HepG2 (cell line): ENCODE measurements at regions not wholly inside any gene's neighbourhood (a gene's known extent, or its start where the extent isn't known, plus 50 kb on each side); places are given as distances from the start of the nearest gene placed in this dataset.

Experiments
- ATAC-seq: fragments of 200-7000 bp; cut with Tn5 transposase; 3 replicates; pipeline ENCODE4 v1.9.1; 2020; ENCODE audit warnings: mild to moderate bottlenecking, moderate library complexity
- BruUV-seq: library from RNA; stranded (reverse); fragments of 400-500 nt; replicated peaks from 2 replicates; lab custom pipeline; 2021; lab: Mats Ljungman, UMichigan
- CTCF ChIA-PET: fragments of 300-600 bp; formaldehyde crosslinking; extraction: SDS; loops from one replicate; lab custom pipeline; 2021; ENCODE audit warnings: low total read pairs, inconsistent platforms, low intra/inter-chr PET ratio; lab: Yijun Ruan, JAX
- POLR2A ChIA-PET: fragments of 350-600 bp; sonication (Branson Sonifier 250); formaldehyde crosslinking; loops from one replicate; lab custom pipeline; 2020; ENCODE audit warnings: antibody characterized with exemption, inconsistent platforms; lab: Yijun Ruan, JAX
- DNase-seq: peaks from one replicate; pipeline ENCODE4 v3.0.0-alpha.2; 2015; ENCODE audit warnings: low spot score
- FAIRE-seq: peaks from 3 replicates; lab custom pipeline; 2011; peaks lifted over from hg19 to GRCh38; lab: Jason Lieb, UNC
- H2AFZ ChIP-seq: one replicate; pipeline ENCODE4 v1.6.1; 2011; ENCODE audit warnings: low read length, inconsistent platforms
- H3K27ac ChIP-seq: fragments of 300-600 bp; 3 replicates; pipeline ENCODE4 v1.8.0; 2011; ENCODE audit warnings: mixed run types, mild to moderate bottlenecking, mixed read lengths, low read length, inconsistent platforms; ENCODE audit not compliant: insufficient read depth; ENCODE audit errors: extremely low read length
- H3K27me3 ChIP-seq, 2 experiments: fragments of 200-600 bp in 1 of 2; 2 replicates in 1 of 2; 3 replicates in 1 of 2; pipeline versions ENCODE4 v1.6.0 to v1.8.0; 2011; ENCODE audit warnings: low read length in 2 of 2, mild to moderate bottlenecking in 2 of 2, moderate library complexity in 2 of 2, inconsistent platforms in 1 of 2; ENCODE audit not compliant: insufficient read depth in 2 of 2, control insufficient read depth in 1 of 2
- H3K36me3 ChIP-seq, 2 experiments: fragments of 200-600 bp in 1 of 2; replicated peaks in 1 of 2; 2 replicates in 1 of 2; 3 replicates in 1 of 2; pipeline versions ENCODE4 v1.5.1 to v1.8.0; 2011; ENCODE audit warnings: low read length in 2 of 2, inconsistent platforms in 1 of 2; ENCODE audit not compliant: insufficient read depth in 2 of 2, control insufficient read depth in 1 of 2
- H3K4me1 ChIP-seq: 2 replicates; pipeline ENCODE4 v1.5.1; 2012; ENCODE audit warnings: low read length, inconsistent platforms; ENCODE audit not compliant: insufficient read depth
- H3K4me2 ChIP-seq: 2 replicates; pipeline ENCODE4 v1.6.0; 2011; ENCODE audit warnings: low read depth, low read length, inconsistent platforms
- H3K4me3 ChIP-seq, 3 experiments: fragments of 200-600 bp in 1 of 3; sonication (generic), shearing (Covaris generic) in 1 of 3; replicated peaks in 1 of 3; 2 replicates each; pipeline ENCODE4 v1.5.1; 2011 to 2016; ENCODE audit warnings: low read length in 3 of 3, inconsistent platforms in 2 of 3, low read depth in 2 of 3, mild to moderate bottlenecking in 2 of 3, control low read depth in 1 of 3, mixed read lengths in 1 of 3; ENCODE audit not compliant: insufficient read depth in 1 of 3
- H3K79me2 ChIP-seq: one replicate; pipeline ENCODE4 v1.6.1; 2011; ENCODE audit warnings: low read length, inconsistent platforms; ENCODE audit not compliant: insufficient read depth
- H3K9ac ChIP-seq: 2 replicates; pipeline ENCODE4 v1.6.0; 2011; ENCODE audit warnings: mild to moderate bottlenecking, low read depth, low read length, inconsistent platforms; ENCODE audit not compliant: insufficient read depth
- H3K9me3 ChIP-seq: 2 replicates; pipeline ENCODE4 v1.5.1; 2012; ENCODE audit warnings: mild to moderate bottlenecking, low read length
- H4K20me1 ChIP-seq: 2 replicates; pipeline ENCODE4 v1.6.0; 2011; ENCODE audit warnings: inconsistent platforms, mild to moderate bottlenecking, low read length, moderate library complexity; ENCODE audit not compliant: insufficient read depth
- DBP ChIP-seq: sonication (generic); formaldehyde crosslinking; IDR thresholded peaks from 2 replicates; pipeline ENCODE4 v1.4.0; 2020; ENCODE audit warnings: missing genetic modification reagents; ENCODE audit errors: not compliant biosample characterization
- MAFF ChIP-seq: IDR thresholded peaks from 2 replicates; pipeline ENCODE4 v1.6.1; 2011; ENCODE audit warnings: low read depth, low read length, improper control_type of control experiment
- MAFK ChIP-seq, 2 experiments: IDR thresholded peaks in 1 of 2; conservative IDR thresholded peaks in 1 of 2; 2 replicates each; pipeline ENCODE4 v1.6.1; 2011; ENCODE audit warnings: improper control_type of control experiment in 2 of 2, low read length in 2 of 2
- MLXIP ChIP-seq: sonication (generic); formaldehyde crosslinking; IDR thresholded peaks from 2 replicates; pipeline ENCODE4 v1.9.0; 2021; ENCODE audit warnings: missing genetic modification reagents, borderline replicate concordance
- MTA3 ChIP-seq: sonication (generic); formaldehyde crosslinking; IDR thresholded peaks from 2 replicates; pipeline ENCODE4 v1.4.0; 2020; ENCODE audit warnings: missing genetic modification reagents
- RBM39 ChIP-seq: fragments of 200-400 bp; formaldehyde crosslinking; IDR thresholded peaks from one replicate; pipeline ENCODE4 v1.6.1; 2018; ENCODE audit warnings: antibody characterized with exemption, mild to moderate bottlenecking, low read depth, low read length; ENCODE audit not compliant: poor library complexity, severe bottlenecking
- SP4 ChIP-seq: sonication (generic); formaldehyde crosslinking; IDR thresholded peaks from 2 replicates; pipeline ENCODE4 v1.8.1; 2023; ENCODE audit warnings: mild to moderate bottlenecking, missing genetic modification reagents
- ZNF770 ChIP-seq: sonication (generic); formaldehyde crosslinking; IDR thresholded peaks from 2 replicates; pipeline ENCODE4 v1.5.0; 2020; ENCODE audit warnings: mild to moderate bottlenecking, missing genetic modification reagents
- ZSCAN30 ChIP-seq: sonication (generic); formaldehyde crosslinking; IDR thresholded peaks from 2 replicates; pipeline ENCODE4 v1.5.0; 2020; ENCODE audit warnings: mild to moderate bottlenecking, missing genetic modification reagents
- WGBS: methylation state at CpG from one replicate; pipeline ENCODE4 v1.1.6; 2017; ENCODE audit warnings: low lambda C conversion rate; 5-methylcytosine and 5-hydroxymethylcytosine counted together
- in situ Hi-C: cut with HindIII; loops from 2 replicates; pipeline ENCODE4 v1.10.0; 2017; ENCODE audit warnings: low pct_unique_long_range_greater_than_20kb; ENCODE audit not compliant: extremely low pct_ligation_motif_present
- intact Hi-C: fragments of 100-400 bp; cut with micrococcal nuclease; formaldehyde crosslinking; loops from one replicate; pipeline ENCODE4 v1.10.0; 2022; ENCODE audit not compliant: unreplicated experiment

GRCh38 chr6:134415656-134416055 is 97.7 kb upstream of the SGK1 start (continued):
- TF ChIP-seq MLXIP (CRISPR knock-in tag), result no peak
- TF ChIP-seq ZSCAN30 (CRISPR knock-in tag), result no peak
- no peak for TF ChIP-seq SP4 (CRISPR knock-in tag)
- no peak for TF ChIP-seq MTA3
- no peak for TF ChIP-seq DBP (CRISPR knock-in tag)
- no peak for TF ChIP-seq RBM39

GRCh38 chr6:134415194-134415593 is 97.3 kb upstream of the SGK1 start:
- no peaks in the 10 kb centered on the region; the same call in 1 of the 2 replicates for H3K9me3 ChIP-seq
- no peak overlapping the region for H3K9ac ChIP-seq
- ATAC-seq (no peak), DNase-seq (no peak), FAIRE-seq (no peak)
- no peak for TF ChIP-seq ZNF770 (CRISPR knock-in tag)
- peak; percentile 71 for TF ChIP-seq MAFF
- TF ChIP-seq MAFK (conservative IDR thresholded peaks at IDR 0.05 in 1 of 2, IDR thresholded peaks at IDR 0.05 in 1 of 2; ENCODE audit: low read length in 2 of 2), result peak; percentile 39 to 57; a peak in 2 of 4 replicates
- CTCF ChIA-PET, result no interaction called here
- no peaks in the 10 kb centered on the region for H4K20me1 ChIP-seq
- H3K27me3 ChIP-seq, result no peaks in the 10 kb centered on the region
- BruUV-seq, result no TSS peak
- 6% methylated on average over 4 of the region's 4 CpGs for WGBS
- in situ Hi-C loops (no loop called here), intact Hi-C loops (no loop called here)
- POLR2A ChIA-PET, result no interaction called here
- H3K4me3 ChIP-seq, result no peak overlapping the region
- H3K4me2 ChIP-seq, result no peak overlapping the region
- no peaks in the 10 kb centered on the region for H3K36me3 ChIP-seq
- no peaks in the 10 kb centered on the region for H3K4me1 ChIP-seq
- H3K27ac ChIP-seq, result no peak overlapping the region
- H3K79me2 ChIP-seq, result no peaks in the 10 kb centered on the region
- H2AFZ ChIP-seq, result no peak overlapping the region
